Spleen (tissue), 7 donors: ENCODE measurements at regions not wholly inside any gene's neighbourhood (a gene's known extent, or its start where the extent isn't known, plus 50 kb on each side); places are given as distances from the start of the nearest gene placed in this dataset.

Experiments
- CTCF ChIP-seq, 11 experiments: fragments of 200-600 bp in 7 of 11; fragments of 450-650 bp in 4 of 11; sonication (generic) in 4 of 11; IDR thresholded peaks in 8 of 11; conservative IDR thresholded peaks in 3 of 11; 1 replicate in 7 of 11; 2 replicates in 4 of 11; pipeline versions ENCODE4 v1.4.0 to v1.8.0; 2016 to 2021; ENCODE audit warnings: antibody characterized with exemption in 11 of 11, inconsistent platforms in 4 of 11, mild to moderate bottlenecking in 1 of 11
- POLR2A ChIP-seq, 3 donors: fragments of 450-650 bp; IDR thresholded peaks; one replicate each; pipeline ENCODE4 v1.5.1; 2017; ENCODE audit warnings: antibody characterized with exemption in 3 of 3, mild to moderate bottlenecking in 1 of 3
- POLR2AphosphoS5 ChIP-seq, 3 donors: sonication (generic); formaldehyde crosslinking; IDR thresholded peaks; one replicate each; pipeline ENCODE4 v1.5.1; 2017; ENCODE audit warnings: antibody characterized with exemption in 3 of 3
- donor health status: DM: no; HTN: no; CAD: no; lungs with moderate emphysema.
- donor health status: DM: no; HTN: no; CAD: no.
- donor health status: DM: no; HTN: no; CAD: no.

GRCh38 chr6:157732007-157732406 is 91.0 kb upstream of the SNX9 start:
- TF ChIP-seq CTCF (IDR thresholded peaks at IDR 0.05 in 8 of 11, conservative IDR thresholded peaks at IDR 0.05 in 3 of 11) (no peak), POLR2A (IDR thresholded peaks at IDR 0.05) (no peak), POLR2AphosphoS5 (IDR thresholded peaks at IDR 0.05) (no peak)
